ENCODE measurements at regions not wholly inside any gene's neighbourhood (a gene's known extent, or its start where the extent isn't known, plus 50 kb on each side); places are given as distances from the start of the nearest gene placed in this dataset.

DNA sequence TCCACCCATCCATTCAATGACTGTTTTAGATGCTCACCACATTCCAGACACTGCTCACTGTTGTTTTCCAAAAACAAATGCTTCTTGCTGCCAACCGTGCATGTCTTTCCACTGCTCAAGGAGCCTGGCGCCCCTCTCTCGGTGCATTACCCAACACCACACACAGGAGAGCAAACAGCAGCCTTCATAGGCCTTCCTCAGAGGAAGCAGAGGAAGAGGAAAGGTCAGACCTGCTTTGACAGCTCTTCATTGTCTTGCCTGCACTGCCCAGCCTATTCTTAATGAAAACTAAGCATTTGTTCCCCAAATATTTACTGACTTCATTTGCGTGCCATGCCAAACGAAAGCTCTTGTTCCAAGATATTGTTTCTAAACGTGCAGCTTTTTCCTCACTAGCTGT lies 1129.2 kb downstream of the TBC1D22A start:
- Mint-ChIP-seq H3K4me1 (peaks cover 9% of the 10 kb centered on the region), H3K4me3 (no peak overlapping the region), H3K9me3 (peaks cover 5% of the 10 kb centered on the region), H3K27ac (ENCODE audit: unreplicated experiment) (no peak overlapping the region), H3K27me3 (ENCODE audit: low read depth) (peaks cover 2% of the 10 kb centered on the region), H3K36me3 (ENCODE audit: low read depth) (peaks cover 6% of the 10 kb centered on the region)
- TF ChIP-seq, protein P1, sequence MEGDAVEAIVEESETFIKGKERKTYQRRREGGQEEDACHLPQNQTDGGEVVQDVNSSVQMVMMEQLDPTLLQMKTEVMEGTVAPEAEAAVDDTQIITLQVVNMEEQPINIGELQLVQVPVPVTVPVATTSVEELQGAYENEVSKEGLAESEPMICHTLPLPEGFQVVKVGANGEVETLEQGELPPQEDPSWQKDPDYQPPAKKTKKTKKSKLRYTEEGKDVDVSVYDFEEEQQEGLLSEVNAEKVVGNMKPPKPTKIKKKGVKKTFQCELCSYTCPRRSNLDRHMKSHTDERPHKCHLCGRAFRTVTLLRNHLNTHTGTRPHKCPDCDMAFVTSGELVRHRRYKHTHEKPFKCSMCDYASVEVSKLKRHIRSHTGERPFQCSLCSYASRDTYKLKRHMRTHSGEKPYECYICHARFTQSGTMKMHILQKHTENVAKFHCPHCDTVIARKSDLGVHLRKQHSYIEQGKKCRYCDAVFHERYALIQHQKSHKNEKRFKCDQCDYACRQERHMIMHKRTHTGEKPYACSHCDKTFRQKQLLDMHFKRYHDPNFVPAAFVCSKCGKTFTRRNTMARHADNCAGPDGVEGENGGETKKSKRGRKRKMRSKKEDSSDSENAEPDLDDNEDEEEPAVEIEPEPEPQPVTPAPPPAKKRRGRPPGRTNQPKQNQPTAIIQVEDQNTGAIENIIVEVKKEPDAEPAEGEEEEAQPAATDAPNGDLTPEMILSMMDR (conservative IDR thresholded peaks at IDR 0.05): no peak
- no peak for DNase-seq (ENCODE audit: low read depth, low spot score)

DNA sequence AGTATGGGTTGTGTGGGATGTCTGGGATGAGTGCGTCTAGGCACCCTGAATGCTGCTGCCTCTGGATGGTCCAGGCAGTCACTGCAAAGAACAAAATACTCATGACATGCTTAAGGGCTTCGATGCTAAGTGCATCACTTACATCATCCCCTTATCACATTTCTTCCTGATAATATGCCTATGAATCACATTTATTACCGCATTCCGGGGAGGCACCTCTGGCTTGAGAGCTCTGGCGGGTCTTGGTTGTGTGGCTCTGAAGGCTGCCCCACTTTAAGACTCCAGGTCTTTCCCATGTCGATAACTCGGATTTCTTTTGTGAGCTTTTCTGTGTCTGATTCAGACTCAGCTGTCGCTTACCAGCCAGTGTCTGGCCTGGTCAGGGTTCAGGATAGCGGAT lies 1126.4 kb downstream of the TBC1D22A start:
- DNase-seq (ENCODE audit: low read depth, low spot score): no peak
- TF ChIP-seq, protein P1 (conservative IDR thresholded peaks at IDR 0.05): no peak
- H3K27me3 Mint-ChIP-seq (ENCODE audit: low read depth): no peaks in the 10 kb centered on the region
- H3K36me3 Mint-ChIP-seq (ENCODE audit: low read depth): no peaks in the 10 kb centered on the region
- H3K4me3 Mint-ChIP-seq: no peak overlapping the region
- H3K9me3 Mint-ChIP-seq: no peaks in the 10 kb centered on the region
- H3K27ac Mint-ChIP-seq (ENCODE audit: unreplicated experiment): no peak overlapping the region
- H3K4me1 Mint-ChIP-seq: peaks cover 9% of the 10 kb centered on the region

DNA sequence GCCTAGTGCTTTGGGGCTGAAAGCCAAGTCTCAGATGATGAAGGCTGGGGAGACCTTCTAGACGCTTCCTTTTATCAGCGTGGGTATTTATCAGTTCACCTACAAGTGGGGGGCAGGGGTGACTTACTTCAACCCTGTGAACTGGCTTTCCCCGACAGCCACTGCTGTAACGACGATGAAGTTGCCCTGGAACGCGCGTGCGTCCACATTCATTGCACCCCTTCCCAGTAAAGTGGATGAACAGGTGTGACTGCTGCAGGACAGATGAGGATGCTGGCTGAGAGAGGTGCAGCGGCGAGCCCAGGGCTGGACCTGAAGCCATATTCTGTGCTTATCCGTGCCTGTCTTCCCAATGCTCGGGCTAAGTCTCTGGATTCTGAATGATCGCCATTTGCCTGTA lies 1122.3 kb downstream of the TBC1D22A start:
- Mint-ChIP-seq H3K4me3 (no peak overlapping the region), H3K36me3 (ENCODE audit: low read depth) (no peaks in the 10 kb centered on the region), H3K27ac (ENCODE audit: unreplicated experiment) (no peak overlapping the region), H3K27me3 (ENCODE audit: low read depth) (no peaks in the 10 kb centered on the region), H3K9me3 (no peaks in the 10 kb centered on the region), H3K4me1 (no peaks in the 10 kb centered on the region)
- TF ChIP-seq, protein P1 (conservative IDR thresholded peaks at IDR 0.05): no peak
- no peak for DNase-seq (ENCODE audit: low read depth, low spot score)

DNA sequence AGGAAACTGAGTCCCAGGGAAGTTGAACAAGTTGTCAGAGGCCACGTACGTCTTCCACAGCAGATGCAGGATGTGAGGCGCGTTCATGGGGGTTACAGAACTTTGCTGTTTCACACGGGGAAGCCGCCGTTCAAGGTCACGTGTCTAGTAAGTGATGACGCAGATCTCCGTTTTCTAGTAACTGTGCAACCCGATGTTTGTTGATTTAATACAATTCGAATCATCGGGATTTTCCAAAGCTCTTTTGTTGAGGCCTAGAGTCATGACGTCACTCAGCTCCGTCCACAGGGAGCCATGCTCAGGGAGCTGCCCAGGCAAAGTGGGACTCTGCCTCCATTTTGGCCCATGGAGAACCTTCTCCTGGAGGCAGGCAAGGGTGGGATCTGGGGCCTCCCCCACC lies 1121.8 kb downstream of the TBC1D22A start:
- H3K27me3 Mint-ChIP-seq (ENCODE audit: low read depth): no peaks in the 10 kb centered on the region
- no peaks in the 10 kb centered on the region for H3K36me3 Mint-ChIP-seq (ENCODE audit: low read depth)
- DNase-seq (ENCODE audit: low read depth, low spot score): no peak
- H3K4me1 Mint-ChIP-seq: no peaks in the 10 kb centered on the region
- no peak overlapping the region for H3K27ac Mint-ChIP-seq (ENCODE audit: unreplicated experiment)
- H3K9me3 Mint-ChIP-seq: no peaks in the 10 kb centered on the region
- H3K4me3 Mint-ChIP-seq: no peak overlapping the region
- TF ChIP-seq, protein P1 (conservative IDR thresholded peaks at IDR 0.05): no peak

DNA sequence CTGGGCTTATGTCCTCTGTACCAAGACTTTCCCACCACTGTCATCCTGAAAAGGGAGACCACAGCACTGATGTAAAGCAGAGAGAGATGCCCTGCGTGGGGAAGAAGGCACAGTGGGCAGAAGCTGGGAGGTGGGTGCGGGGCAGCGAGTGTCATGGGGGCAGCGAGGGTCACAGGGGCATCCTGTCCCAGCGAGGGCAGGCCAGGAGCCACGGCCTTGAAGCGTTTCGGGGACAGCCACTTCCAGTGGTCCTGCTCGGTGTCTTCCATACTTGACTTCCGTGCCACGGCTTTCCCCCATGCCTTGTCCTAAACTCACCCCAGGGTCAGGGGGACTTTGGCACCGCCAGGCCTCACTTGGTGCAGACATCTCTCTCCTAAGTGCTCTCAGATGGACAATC lies 1121.3 kb downstream of the TBC1D22A start:
- Mint-ChIP-seq H3K4me1 (no peaks in the 10 kb centered on the region), H3K27ac (ENCODE audit: unreplicated experiment) (no peak overlapping the region), H3K27me3 (ENCODE audit: low read depth) (no peaks in the 10 kb centered on the region), H3K9me3 (no peaks in the 10 kb centered on the region), H3K36me3 (ENCODE audit: low read depth) (no peaks in the 10 kb centered on the region), H3K4me3 (no peak overlapping the region)
- TF ChIP-seq, protein P1 (conservative IDR thresholded peaks at IDR 0.05): no peak
- DNase-seq (ENCODE audit: low read depth, low spot score): no peak

DNA sequence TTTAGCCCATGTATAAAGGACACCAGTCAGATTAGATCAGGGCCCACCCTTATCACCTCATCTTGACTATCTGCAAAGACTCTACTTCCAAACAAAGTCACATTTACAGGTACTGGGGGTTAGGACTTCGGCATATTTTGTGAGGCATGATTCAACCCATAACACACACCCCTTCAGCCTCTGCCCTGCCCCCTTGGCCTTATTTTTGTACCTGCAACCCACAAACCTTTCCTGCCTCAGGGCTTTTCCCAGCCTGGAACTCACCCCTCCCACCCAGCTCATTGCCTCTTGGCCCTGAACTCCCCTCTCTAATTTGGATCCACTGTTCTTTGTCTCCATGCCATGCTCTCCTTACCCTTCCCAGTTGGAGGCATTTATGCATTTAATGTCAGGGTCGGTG lies 1116.9 kb downstream of the TBC1D22A start:
- Mint-ChIP-seq H3K36me3 (ENCODE audit: low read depth) (no peaks in the 10 kb centered on the region), H3K27ac (ENCODE audit: unreplicated experiment) (no peak overlapping the region), H3K9me3 (no peaks in the 10 kb centered on the region), H3K4me1 (no peaks in the 10 kb centered on the region), H3K27me3 (ENCODE audit: low read depth) (peaks cover 25% of the 10 kb centered on the region), H3K4me3 (no peak overlapping the region)
- no peak for DNase-seq (ENCODE audit: low read depth, low spot score)
- TF ChIP-seq, protein P1 (conservative IDR thresholded peaks at IDR 0.05): no peak

Measured in neural crest cell (in vitro differentiated cells).